HL-60 (cell line): ENCODE measurements at regions not wholly inside any gene's neighbourhood (a gene's known extent, or its start where the extent isn't known, plus 50 kb on each side); places are given as distances from the start of the nearest gene placed in this dataset.

Source experiments
- GABPA ChIP-seq: IDR thresholded peaks from 2 replicates; pipeline ENCODE4 v1.6.1; 2012; ENCODE audit warnings: low read depth
- POLR2AphosphoS5 ChIP-seq: IDR thresholded peaks from 2 replicates; pipeline ENCODE4 v1.6.1; 2012; ENCODE audit warnings: low read depth
- TF ChIP-seq, protein P1 (sequence below): IDR thresholded peaks from one replicate; pipeline ENCODE4 v1.5.1; 2011; ENCODE audit warnings: low read length, control low read depth, inconsistent platforms; ENCODE audit not compliant: insufficient read depth

DNA sequence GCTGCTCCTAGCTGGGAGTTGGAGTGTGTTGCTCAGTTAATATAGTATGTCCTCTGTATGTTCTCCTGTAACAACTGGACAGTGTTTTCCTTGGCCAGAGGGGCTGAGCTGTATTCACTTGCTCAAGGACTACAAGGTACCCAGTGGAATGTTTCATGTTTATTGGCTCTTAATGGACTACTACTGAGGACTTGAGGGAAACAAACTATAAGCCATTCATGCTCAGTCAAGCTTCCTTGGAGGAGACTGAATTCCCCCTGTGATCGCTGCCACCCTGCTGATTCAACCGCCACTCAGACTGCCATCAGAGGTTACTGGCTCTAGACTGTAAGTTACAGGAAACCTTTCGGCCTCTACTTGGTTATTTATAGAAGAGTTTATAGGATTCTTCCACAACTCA lies 166.6 kb downstream of the ZC3H11B start:
- TF ChIP-seq, protein P1, sequence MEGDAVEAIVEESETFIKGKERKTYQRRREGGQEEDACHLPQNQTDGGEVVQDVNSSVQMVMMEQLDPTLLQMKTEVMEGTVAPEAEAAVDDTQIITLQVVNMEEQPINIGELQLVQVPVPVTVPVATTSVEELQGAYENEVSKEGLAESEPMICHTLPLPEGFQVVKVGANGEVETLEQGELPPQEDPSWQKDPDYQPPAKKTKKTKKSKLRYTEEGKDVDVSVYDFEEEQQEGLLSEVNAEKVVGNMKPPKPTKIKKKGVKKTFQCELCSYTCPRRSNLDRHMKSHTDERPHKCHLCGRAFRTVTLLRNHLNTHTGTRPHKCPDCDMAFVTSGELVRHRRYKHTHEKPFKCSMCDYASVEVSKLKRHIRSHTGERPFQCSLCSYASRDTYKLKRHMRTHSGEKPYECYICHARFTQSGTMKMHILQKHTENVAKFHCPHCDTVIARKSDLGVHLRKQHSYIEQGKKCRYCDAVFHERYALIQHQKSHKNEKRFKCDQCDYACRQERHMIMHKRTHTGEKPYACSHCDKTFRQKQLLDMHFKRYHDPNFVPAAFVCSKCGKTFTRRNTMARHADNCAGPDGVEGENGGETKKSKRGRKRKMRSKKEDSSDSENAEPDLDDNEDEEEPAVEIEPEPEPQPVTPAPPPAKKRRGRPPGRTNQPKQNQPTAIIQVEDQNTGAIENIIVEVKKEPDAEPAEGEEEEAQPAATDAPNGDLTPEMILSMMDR, result no peak
- TF ChIP-seq POLR2AphosphoS5 (no peak), GABPA (no peak)
